Tibial artery (tissue), 4 donors: ENCODE measurements at regions not wholly inside any gene's neighbourhood (a gene's known extent, or its start where the extent isn't known, plus 50 kb on each side); places are given as distances from the start of the nearest gene placed in this dataset.

Experiments used
- DNase-seq, 2 donors: peaks; one replicate each; pipeline ENCODE4 v3.0.0-alpha.2; 2019
- H3K27ac ChIP-seq, 2 donors: fragments of 200-600 bp; sonication (generic) in 1 of 2; 1 replicate in 1 of 2; 2 replicates in 1 of 2; pipeline ENCODE4 v1.5.1; 2018 to 2019; ENCODE audit warnings: mild to moderate bottlenecking in 1 of 2
- H3K27me3 ChIP-seq, 2 donors: fragments of 200-600 bp; sonication (generic) in 1 of 2; one replicate each; pipeline versions ENCODE4 v1.5.1 to v1.6.0; 2016 to 2019
- H3K36me3 ChIP-seq, 3 donors: fragments of 200-600 bp; sonication (generic) in 2 of 3; one replicate each; pipeline ENCODE4 v1.5.1; 2016 to 2019; ENCODE audit warnings: mild to moderate bottlenecking in 2 of 3
- H3K4me1 ChIP-seq, 4 donors: fragments of 200-600 bp; sonication (generic) in 2 of 4; 1 replicate in 3 of 4; 2 replicates in 1 of 4; pipeline ENCODE4 v1.5.1; 2016 to 2019
- H3K4me3 ChIP-seq, 2 donors: fragments of 200-600 bp; sonication (generic) in 1 of 2; 1 replicate in 1 of 2; 2 replicates in 1 of 2; pipeline ENCODE4 v1.5.1; 2018 to 2019; ENCODE audit warnings: mild to moderate bottlenecking in 2 of 2
- H3K9me3 ChIP-seq, 3 donors: fragments of 200-600 bp; sonication (generic) in 1 of 3; one replicate each; pipeline ENCODE4 v1.5.1; 2016 to 2019
- CTCF ChIP-seq, 2 experiments: fragments of 200-600 bp in 1 of 2; fragments of 450-650 bp in 1 of 2; IDR thresholded peaks; one replicate each; pipeline ENCODE4 v1.5.1; 2017 to 2019; ENCODE audit warnings: antibody characterized with exemption in 2 of 2, mild to moderate bottlenecking in 1 of 2, moderate library complexity in 1 of 2
- intact Hi-C: fragments of 100-400 bp; cut with DNase I; formaldehyde crosslinking; loops from one replicate; pipeline ENCODE4 v1.15.0; 2023; ENCODE audit warnings: low total_unique reads

DNA sequence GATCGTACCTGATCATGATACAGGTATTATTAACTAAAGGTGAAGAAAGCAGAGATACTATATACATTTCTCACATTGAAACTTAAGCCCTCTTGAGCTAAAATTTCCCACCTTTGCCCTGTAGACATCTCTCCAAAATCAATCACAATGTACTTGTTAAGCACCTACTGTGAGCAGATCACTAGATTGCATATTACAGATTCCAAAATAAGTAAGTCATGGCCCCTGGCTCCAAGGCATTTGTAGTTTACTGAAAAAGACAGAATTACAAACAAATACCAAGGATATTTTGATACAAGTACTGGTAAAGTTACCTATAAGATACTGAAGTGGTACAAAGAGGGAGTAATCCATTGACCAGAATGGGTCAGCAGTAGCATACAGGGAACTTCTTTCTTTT lies 455.3 kb downstream of the STK39 start:
- H3K9me3 ChIP-seq: no peaks in the 10 kb centered on the region
- intact Hi-C loops: no loop called here
- no peaks in the 10 kb centered on the region for H3K36me3 ChIP-seq
- DNase-seq: no peak
- no peak overlapping the region for H3K4me3 ChIP-seq
- TF ChIP-seq CTCF (IDR thresholded peaks at IDR 0.05): no peak
- no peaks in the 10 kb centered on the region for H3K27me3 ChIP-seq
- H3K4me1 ChIP-seq: no peaks in the 10 kb centered on the region
- no peak overlapping the region for H3K27ac ChIP-seq

DNA sequence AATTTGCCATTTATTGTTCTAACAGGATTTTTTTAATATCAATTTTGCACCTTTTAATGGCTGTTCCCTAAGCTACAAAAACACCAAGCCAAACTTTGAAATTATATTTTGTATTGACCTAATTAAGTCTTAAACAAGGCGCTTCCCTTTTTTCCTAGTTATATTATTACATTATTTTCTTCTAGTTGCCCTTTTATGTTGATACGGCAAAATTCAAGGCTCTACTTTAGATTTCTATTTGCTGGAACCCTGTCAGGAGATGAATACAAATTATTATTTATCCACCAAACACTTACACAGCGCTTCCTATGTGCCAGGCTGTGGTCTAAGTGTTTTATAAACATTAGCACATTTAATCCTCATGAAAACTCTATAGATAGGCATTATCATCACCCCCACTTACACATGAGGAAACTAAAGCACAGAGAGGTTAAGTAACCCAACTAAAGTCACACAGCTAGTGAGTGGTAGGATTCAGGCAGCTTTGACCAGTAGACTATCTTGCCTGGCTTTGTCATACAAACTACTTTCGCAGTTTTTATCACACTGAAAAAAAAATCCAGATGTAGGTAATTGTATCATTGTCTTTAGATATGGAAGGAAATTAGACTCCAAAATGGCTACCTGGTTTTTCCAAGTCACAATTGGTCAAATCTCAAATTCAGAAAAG lies 456.5 kb downstream of the STK39 start:
- Histone ChIP-seq H3K9me3 (no peaks in the 10 kb centered on the region), H3K4me3 (no peak overlapping the region), H3K27ac (no peak overlapping the region), H3K27me3 (no peaks in the 10 kb centered on the region), H3K4me1 (no peaks in the 10 kb centered on the region), H3K36me3 (no peaks in the 10 kb centered on the region)
- no peak for TF ChIP-seq CTCF (IDR thresholded peaks at IDR 0.05)
- intact Hi-C loops: no loop called here
- no peak for DNase-seq

- Histone ChIP-seq H3K4me3 (no peak overlapping the region), H3K27ac (no peak overlapping the region), H3K27me3 (no peaks in the 10 kb centered on the region), H3K4me1 (no peaks in the 10 kb centered on the region), H3K36me3 (no peaks in the 10 kb centered on the region), H3K9me3 (no peaks in the 10 kb centered on the region)
- TF ChIP-seq CTCF (IDR thresholded peaks at IDR 0.05): no peak
- intact Hi-C loops: no loop called here
- no peak for DNase-seq
Observed at GRCh38 chr2:167790189-167790588, 457.2 kb downstream of the STK39 start.

DNA sequence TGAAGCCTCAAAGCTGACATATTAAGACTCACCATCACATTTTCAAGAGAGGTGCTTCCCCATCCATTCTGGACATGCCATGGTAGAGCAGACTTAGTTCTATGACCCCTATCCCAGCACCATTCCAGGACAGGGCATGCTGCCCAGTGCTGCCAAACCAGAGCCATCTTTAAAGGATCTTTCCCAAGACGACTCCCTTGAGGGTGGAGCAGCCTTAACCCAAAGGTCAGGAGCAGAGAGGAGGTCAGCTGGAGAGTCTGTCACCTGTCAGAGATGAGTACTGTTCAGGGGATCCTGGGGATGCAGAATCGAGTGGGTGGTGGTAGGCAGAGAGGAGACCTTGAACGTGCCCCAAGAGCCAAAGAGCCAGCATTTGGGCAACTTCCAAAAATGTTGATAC lies 459.8 kb downstream of the STK39 start:
- H3K27ac ChIP-seq: no peak overlapping the region
- H3K36me3 ChIP-seq: no peaks in the 10 kb centered on the region
- peaks cover 0 to 4% (median 0%) of the 10 kb centered on the region in 4 donors for H3K4me1 ChIP-seq
- DNase-seq: no peak
- no peak for TF ChIP-seq CTCF (IDR thresholded peaks at IDR 0.05)
- H3K4me3 ChIP-seq: no peak overlapping the region
- H3K9me3 ChIP-seq: no peaks in the 10 kb centered on the region
- no peaks in the 10 kb centered on the region for H3K27me3 ChIP-seq
- intact Hi-C loops: no loop called here

GRCh38 chr2:167787021-167787420 lies 460.4 kb downstream of the STK39 start:
- peaks cover 0 to 4% (median 0%) of the 10 kb centered on the region in 4 donors for H3K4me1 ChIP-seq
- H3K36me3 ChIP-seq: no peaks in the 10 kb centered on the region
- TF ChIP-seq CTCF (IDR thresholded peaks at IDR 0.05): no peak
- H3K4me3 ChIP-seq: no peak overlapping the region
- no peaks in the 10 kb centered on the region for H3K9me3 ChIP-seq
- intact Hi-C loops: no loop called here
- H3K27ac ChIP-seq: no peak overlapping the region
- H3K27me3 ChIP-seq: no peaks in the 10 kb centered on the region
- DNase-seq: no peak
